ENCODE measurements at regions not wholly inside any gene's neighbourhood (a gene's known extent, or its start where the extent isn't known, plus 50 kb on each side); places are given as distances from the start of the nearest gene placed in this dataset.

DNA sequence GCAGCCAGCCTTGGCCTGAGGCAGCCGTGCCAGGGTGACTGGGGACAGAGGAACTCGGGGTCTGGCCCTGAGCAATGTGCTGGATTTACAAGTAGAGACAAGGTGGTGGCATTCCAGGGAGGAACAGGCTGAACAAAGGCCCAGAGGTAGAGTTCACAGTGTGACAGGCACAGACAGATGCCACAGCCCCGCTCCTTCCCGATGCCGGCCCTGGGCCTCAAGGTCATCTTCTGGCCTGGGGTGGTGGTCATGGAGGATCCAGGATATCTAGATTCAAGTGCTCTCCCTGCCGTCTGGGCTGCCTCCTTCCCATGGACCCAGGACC is 68.9 kb upstream of the COL13A1 start:
- in situ Hi-C loops (cut with HindIII; ENCODE audit: low sequenced_read_pairs) = no loop called here
- TF ChIP-seq, protein P1, sequence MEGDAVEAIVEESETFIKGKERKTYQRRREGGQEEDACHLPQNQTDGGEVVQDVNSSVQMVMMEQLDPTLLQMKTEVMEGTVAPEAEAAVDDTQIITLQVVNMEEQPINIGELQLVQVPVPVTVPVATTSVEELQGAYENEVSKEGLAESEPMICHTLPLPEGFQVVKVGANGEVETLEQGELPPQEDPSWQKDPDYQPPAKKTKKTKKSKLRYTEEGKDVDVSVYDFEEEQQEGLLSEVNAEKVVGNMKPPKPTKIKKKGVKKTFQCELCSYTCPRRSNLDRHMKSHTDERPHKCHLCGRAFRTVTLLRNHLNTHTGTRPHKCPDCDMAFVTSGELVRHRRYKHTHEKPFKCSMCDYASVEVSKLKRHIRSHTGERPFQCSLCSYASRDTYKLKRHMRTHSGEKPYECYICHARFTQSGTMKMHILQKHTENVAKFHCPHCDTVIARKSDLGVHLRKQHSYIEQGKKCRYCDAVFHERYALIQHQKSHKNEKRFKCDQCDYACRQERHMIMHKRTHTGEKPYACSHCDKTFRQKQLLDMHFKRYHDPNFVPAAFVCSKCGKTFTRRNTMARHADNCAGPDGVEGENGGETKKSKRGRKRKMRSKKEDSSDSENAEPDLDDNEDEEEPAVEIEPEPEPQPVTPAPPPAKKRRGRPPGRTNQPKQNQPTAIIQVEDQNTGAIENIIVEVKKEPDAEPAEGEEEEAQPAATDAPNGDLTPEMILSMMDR (IDR thresholded peaks at IDR 0.05; ENCODE audit: low read depth, low read length) = no peak
- H3K4me3 ChIP-seq (ENCODE audit: low read depth, low read length) = no peak overlapping the region
- no peak for DNase-seq (ENCODE audit: low read depth, low spot score)

DNA sequence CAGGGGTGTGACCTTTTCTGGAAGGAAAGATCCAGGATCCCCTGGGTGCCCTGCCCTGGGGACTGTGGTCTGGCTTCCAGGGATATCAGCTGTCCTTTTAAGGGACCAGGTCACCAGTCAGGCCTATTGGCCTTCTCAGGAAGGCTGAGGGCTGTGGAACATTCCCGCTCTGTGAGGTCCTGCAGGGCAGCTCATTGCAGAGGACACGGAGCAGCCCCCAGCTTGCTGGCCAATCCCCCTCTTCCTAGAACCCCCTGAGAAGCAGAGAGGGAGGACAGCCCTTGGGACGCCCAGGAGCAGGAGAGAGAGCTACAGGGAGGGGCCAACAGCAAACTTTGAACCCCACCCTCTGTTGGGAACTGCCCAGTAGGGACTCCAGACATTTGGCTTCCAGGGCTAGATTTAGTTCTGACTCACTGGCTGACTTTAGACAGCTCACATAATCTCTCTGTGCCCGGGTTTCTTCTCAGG is 67.9 kb upstream of the COL13A1 start:
- TF ChIP-seq, protein P1 (IDR thresholded peaks at IDR 0.05; ENCODE audit: low read depth, low read length) = no peak

DNA sequence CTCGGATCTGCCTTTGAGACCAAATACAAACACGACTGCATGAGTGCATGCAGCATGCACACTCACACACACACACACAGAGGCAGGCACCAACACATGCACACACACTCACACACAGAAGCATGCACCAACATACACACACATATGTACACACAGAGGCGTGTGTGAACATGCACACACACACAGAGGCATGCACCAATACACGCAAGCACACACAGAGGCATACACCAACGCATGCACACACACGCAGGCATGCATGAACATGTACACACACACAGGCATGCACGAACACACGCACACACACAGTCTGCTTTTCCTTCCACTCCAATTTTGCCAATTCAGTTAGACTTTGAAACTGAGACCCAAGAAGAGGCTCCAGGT is 67.3 kb upstream of the COL13A1 start:
- H3K4me3 ChIP-seq (ENCODE audit: low read depth, low read length) = no peak overlapping the region
- TF ChIP-seq, protein P1 (IDR thresholded peaks at IDR 0.05; ENCODE audit: low read depth, low read length) = no peak
- in situ Hi-C loops (cut with HindIII; ENCODE audit: low sequenced_read_pairs) = no loop called here
- DNase-seq (ENCODE audit: low read depth, low spot score) = no peak

More for the DNA sequence above, 67.9 kb upstream of the COL13A1 start:
- no peak overlapping the region for H3K4me3 ChIP-seq (ENCODE audit: low read depth, low read length)
- DNase-seq (ENCODE audit: low read depth, low spot score) = peak; percentile 88
- in situ Hi-C loops (cut with HindIII; ENCODE audit: low sequenced_read_pairs) = no loop called here

DNA sequence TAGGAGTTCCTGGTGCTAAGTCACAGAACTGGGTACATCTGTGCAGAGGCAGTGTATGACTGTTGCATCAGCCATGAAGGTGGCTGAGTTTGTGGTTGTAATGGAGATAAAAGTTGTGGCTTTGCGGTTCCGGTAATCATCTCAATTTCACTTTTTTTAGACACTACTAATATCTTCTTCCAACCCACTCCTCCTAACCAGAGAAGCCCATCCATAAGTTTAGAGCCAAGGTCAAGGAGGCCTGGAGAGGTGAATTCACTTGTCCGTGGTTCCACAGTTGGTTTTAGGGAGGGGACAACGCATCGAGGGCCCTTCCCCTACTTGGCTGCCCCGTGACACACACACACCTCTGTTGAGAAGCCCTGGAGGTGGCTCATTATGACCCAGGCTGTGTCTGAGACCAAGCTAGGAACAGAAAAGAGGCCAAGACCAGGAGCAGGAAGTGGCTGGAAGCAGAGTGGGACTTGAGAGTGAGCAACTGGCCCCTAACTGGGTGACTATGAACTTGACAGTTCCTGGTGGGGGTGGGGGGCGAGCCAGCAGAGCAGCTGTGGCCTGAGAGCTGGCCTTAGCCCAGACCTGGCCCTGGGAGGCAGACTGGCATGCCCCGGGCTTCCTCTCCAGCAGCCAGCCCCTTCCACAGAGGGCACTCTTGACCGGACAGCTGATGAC is 66.8 kb upstream of the COL13A1 start:
- DNase-seq (ENCODE audit: low read depth, low spot score) = no peak
- H3K4me3 ChIP-seq (ENCODE audit: low read depth, low read length) = no peak overlapping the region
- in situ Hi-C loops (cut with HindIII; ENCODE audit: low sequenced_read_pairs) = no loop called here
- TF ChIP-seq, protein P1 (IDR thresholded peaks at IDR 0.05; ENCODE audit: low read depth, low read length) = no peak

DNA sequence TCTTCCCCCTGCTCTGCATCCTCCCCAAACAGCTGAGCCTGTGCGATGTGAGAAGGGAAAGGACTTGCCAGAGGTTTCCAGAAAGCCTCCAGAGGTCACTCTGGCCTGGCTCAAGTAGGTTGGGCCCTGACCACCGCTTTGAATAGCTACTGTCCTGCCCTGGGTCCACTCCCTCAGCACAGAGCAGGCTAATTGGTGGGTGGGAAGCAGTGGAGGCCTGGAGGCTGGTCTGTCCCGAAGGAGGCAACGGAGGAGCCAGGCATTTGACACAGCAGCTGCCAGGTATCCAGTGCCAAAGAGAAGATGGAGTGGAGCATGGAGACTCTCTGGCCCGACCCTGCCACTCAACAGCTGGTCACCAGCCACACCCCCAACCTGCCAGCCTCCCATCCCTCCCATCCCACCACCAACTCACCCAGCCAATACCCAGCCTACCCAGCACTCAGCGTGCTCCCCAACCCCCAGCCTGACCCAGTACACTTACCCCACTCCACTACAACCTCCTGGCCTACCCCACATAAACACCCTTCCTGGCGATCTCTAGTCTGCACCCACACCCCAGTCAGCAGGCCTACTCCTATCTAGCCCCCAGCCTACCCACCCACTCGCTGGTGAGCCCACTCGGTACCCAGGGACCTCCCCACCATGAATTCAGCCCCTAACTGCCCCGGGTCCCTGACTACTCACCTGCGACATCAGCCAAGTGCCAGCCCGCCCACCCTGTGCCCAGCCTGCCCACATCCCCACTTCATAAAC is 64.6 kb upstream of the COL13A1 start:
- TF ChIP-seq, protein P1 (IDR thresholded peaks at IDR 0.05; ENCODE audit: low read depth, low read length) = no peak
- in situ Hi-C loops (cut with HindIII; ENCODE audit: low sequenced_read_pairs) = no loop called here
- DNase-seq (ENCODE audit: low read depth, low spot score) = no peak
- no peak overlapping the region for H3K4me3 ChIP-seq (ENCODE audit: low read depth, low read length)

DNA sequence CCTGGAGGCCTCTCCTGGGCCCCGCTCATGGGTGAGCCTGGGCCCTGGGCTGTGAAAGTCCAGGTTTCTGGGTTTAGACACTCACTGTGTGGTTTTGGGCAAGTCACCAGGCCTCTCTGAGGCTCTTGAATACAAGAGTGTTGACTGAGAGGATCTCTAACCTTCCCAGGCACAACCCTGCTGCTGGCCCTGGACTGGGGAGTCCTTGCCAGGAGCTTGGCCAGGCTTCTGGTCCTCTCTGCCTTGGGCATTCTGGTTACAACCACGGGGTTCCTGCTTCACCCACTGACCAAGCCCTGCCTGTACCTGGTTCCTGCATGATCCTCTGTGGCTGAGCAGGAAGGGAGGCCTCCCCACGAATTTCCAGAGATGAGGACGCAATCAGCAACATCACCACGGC is 63.6 kb upstream of the COL13A1 start:
- no peak overlapping the region for H3K4me3 ChIP-seq (ENCODE audit: low read depth, low read length)
- TF ChIP-seq, protein P1 (IDR thresholded peaks at IDR 0.05; ENCODE audit: low read depth, low read length) = no peak
- no peak for DNase-seq (ENCODE audit: low read depth, low spot score)
- in situ Hi-C loops (cut with HindIII; ENCODE audit: low sequenced_read_pairs) = no loop called here

All from astrocyte of the spinal cord (primary cell).